GM21447 (cell line): ENCODE measurements at regions not wholly inside any gene's neighbourhood (a gene's known extent, or its start where the extent isn't known, plus 50 kb on each side); places are given as distances from the start of the nearest gene placed in this dataset.
"Not testable (repeated sequence)": the region's sequence is repeated elsewhere in the genome, so short reads cannot be mapped to it uniquely, and the experiment has no call there.

Experiments used
- ATAC-seq: cut with Tn5 transposase; IDR thresholded peaks from one replicate; pipeline ENCODE4 v1.9.1; 2021; ENCODE audit not compliant: unreplicated experiment

GRCh38 chr6:6810727-6811126 is 222.2 kb downstream of the LY86 start:
- peak; percentile 80 for ATAC-seq

- ATAC-seq = no peak
Measured at GRCh38 chr6:6811128-6812009, 222.8 kb downstream of the LY86 start.

- ATAC-seq = no peak
Measured at GRCh38 chr6:6812427-6812826, 223.9 kb downstream of the LY86 start.

GRCh38 chr6:6815732-6816131 is 227.2 kb downstream of the LY86 start:
- ATAC-seq = no peak

GRCh38 chr6:6816716-6817115 is 228.2 kb downstream of the LY86 start:
- ATAC-seq = no peak

GRCh38 chr6:6818078-6818639 is 229.6 kb downstream of the LY86 start:
- no peak for ATAC-seq

- no peak for ATAC-seq
Measured at GRCh38 chr6:6820641-6821238, 232.2 kb downstream of the LY86 start.

GRCh38 chr6:6821639-6822261 is 233.2 kb downstream of the LY86 start:
- no peak for ATAC-seq

GRCh38 chr6:6823030-6823429 is 234.5 kb downstream of the LY86 start:
- ATAC-seq = no peak

- ATAC-seq = no peak
Measured at GRCh38 chr6:6823568-6824224, 235.2 kb downstream of the LY86 start.

GRCh38 chr6:6824381-6824780 is 235.9 kb downstream of the LY86 start:
- no peak for ATAC-seq

- no peak for ATAC-seq
Measured at GRCh38 chr6:6825193-6825784, 236.8 kb downstream of the LY86 start.

GRCh38 chr6:6826095-6826901 is 237.8 kb downstream of the LY86 start:
- peak; percentile 93 for ATAC-seq

GRCh38 chr6:6826961-6827360 is 238.4 kb downstream of the LY86 start:
- no peak for ATAC-seq

GRCh38 chr6:6829872-6830685 is 241.6 kb downstream of the LY86 start:
- ATAC-seq = no peak

- ATAC-seq = not testable (repeated sequence)
Measured at GRCh38 chr6:6830686-6831063, 242.2 kb downstream of the LY86 start.

- no peak for ATAC-seq
Measured at GRCh38 chr6:6832439-6832838, 243.9 kb downstream of the LY86 start.

- no peak for ATAC-seq
Measured at GRCh38 chr6:6834356-6835222, 246.1 kb downstream of the LY86 start.
